GM21723 (cell line): ENCODE measurements at regions not wholly inside any gene's neighbourhood (a gene's known extent, or its start where the extent isn't known, plus 50 kb on each side); places are given as distances from the start of the nearest gene placed in this dataset.
A peak's percentile ranks its signal among the peaks of the same experiment; 100 is the strongest.

Experiments used
- ATAC-seq: cut with Tn5 transposase; IDR thresholded peaks from one replicate; pipeline ENCODE4 v1.9.1; 2021; ENCODE audit warnings: mild to moderate bottlenecking, moderate library complexity; ENCODE audit not compliant: unreplicated experiment

- no peak for ATAC-seq
Measured at GRCh38 chr6:54710456-54710855, 136.1 kb upstream of the FAM83B start.

- no peak for ATAC-seq
Measured at GRCh38 chr6:54716010-54716409, 130.6 kb upstream of the FAM83B start.

- ATAC-seq: no peak
Measured at GRCh38 chr6:54716877-54717276, 129.7 kb upstream of the FAM83B start.

GRCh38 chr6:54717849-54718455 is 128.6 kb upstream of the FAM83B start:
- ATAC-seq: peak; percentile 92

- no peak for ATAC-seq
Measured at GRCh38 chr6:54718541-54719023, 128.0 kb upstream of the FAM83B start.

GRCh38 chr6:54719131-54719530 is 127.4 kb upstream of the FAM83B start:
- no peak for ATAC-seq

- no peak for ATAC-seq
Measured at GRCh38 chr6:54719633-54720032, 126.9 kb upstream of the FAM83B start.

GRCh38 chr6:54722328-54722727 is 124.2 kb upstream of the FAM83B start:
- no peak for ATAC-seq

GRCh38 chr6:54729716-54730115 is 116.9 kb upstream of the FAM83B start:
- no peak for ATAC-seq

- ATAC-seq: no peak
Measured at GRCh38 chr6:54730767-54731630, 115.6 kb upstream of the FAM83B start.

- no peak for ATAC-seq
Measured at GRCh38 chr6:54737247-54737646, 109.3 kb upstream of the FAM83B start.

- ATAC-seq: no peak
Measured at GRCh38 chr6:54747955-54748354, 98.6 kb upstream of the FAM83B start.

- ATAC-seq: no peak
Measured at GRCh38 chr6:54754406-54754805, 92.2 kb upstream of the FAM83B start.

GRCh38 chr6:54758340-54758739 is 88.2 kb upstream of the FAM83B start:
- ATAC-seq: no peak

GRCh38 chr6:54768494-54768893 is 78.1 kb upstream of the FAM83B start:
- no peak for ATAC-seq

- no peak for ATAC-seq
Measured at GRCh38 chr6:54770328-54770727, 76.2 kb upstream of the FAM83B start.

GRCh38 chr6:54771968-54772367 is 74.6 kb upstream of the FAM83B start:
- ATAC-seq: no peak

- no peak for ATAC-seq
Measured at GRCh38 chr6:54772610-54773009, 74.0 kb upstream of the FAM83B start.

GRCh38 chr6:54775576-54775975 is 71.0 kb upstream of the FAM83B start:
- no peak for ATAC-seq

- ATAC-seq: no peak
Measured at GRCh38 chr6:54776891-54777290, 69.7 kb upstream of the FAM83B start.

- ATAC-seq: no peak
Measured at GRCh38 chr6:54778731-54779130, 67.8 kb upstream of the FAM83B start.

- ATAC-seq: no peak
Measured at GRCh38 chr6:54784011-54784410, 62.6 kb upstream of the FAM83B start.
